ENCODE measurements at regions not wholly inside any gene's neighbourhood (a gene's known extent, or its start where the extent isn't known, plus 50 kb on each side); places are given as distances from the start of the nearest gene placed in this dataset.

DNA sequence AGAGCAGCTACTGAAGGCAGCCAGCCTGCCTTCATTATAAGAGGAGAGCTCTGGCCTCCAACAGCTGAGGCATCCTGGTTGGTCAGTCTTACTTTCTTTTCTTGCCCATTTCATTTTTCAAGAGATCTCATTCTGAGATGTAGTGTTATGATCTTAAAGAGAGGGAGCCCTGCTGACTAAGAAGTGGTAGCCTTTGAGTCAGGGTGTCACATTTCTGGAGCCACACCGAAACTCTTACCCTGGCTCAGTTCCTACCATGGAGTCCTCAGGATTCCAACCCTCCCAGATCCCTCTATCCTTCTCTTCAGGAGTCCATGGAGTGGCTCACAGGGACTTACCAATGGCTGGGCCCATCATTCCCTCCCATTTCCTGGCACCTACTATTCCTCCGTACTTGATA, 386.1 kb upstream of the LARGE1 start:
- TF ChIP-seq, protein P1, sequence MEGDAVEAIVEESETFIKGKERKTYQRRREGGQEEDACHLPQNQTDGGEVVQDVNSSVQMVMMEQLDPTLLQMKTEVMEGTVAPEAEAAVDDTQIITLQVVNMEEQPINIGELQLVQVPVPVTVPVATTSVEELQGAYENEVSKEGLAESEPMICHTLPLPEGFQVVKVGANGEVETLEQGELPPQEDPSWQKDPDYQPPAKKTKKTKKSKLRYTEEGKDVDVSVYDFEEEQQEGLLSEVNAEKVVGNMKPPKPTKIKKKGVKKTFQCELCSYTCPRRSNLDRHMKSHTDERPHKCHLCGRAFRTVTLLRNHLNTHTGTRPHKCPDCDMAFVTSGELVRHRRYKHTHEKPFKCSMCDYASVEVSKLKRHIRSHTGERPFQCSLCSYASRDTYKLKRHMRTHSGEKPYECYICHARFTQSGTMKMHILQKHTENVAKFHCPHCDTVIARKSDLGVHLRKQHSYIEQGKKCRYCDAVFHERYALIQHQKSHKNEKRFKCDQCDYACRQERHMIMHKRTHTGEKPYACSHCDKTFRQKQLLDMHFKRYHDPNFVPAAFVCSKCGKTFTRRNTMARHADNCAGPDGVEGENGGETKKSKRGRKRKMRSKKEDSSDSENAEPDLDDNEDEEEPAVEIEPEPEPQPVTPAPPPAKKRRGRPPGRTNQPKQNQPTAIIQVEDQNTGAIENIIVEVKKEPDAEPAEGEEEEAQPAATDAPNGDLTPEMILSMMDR (IDR thresholded peaks at IDR 0.05), result no peak
- no peak for TF ChIP-seq POLR2A (IDR thresholded peaks at IDR 0.05)

All from heart left ventricle (tissue), 13 donors.